Inferior parietal cortex (tissue), 1 donor: ENCODE measurements at regions not wholly inside any gene's neighbourhood (a gene's known extent, or its start where the extent isn't known, plus 50 kb on each side); places are given as distances from the start of the nearest gene placed in this dataset.
"Not testable (repeated sequence)": the region's sequence is repeated elsewhere in the genome, so short reads cannot be mapped to it uniquely, and the experiment has no call there.

Experiments
- DNase-seq: peaks from one replicate; pipeline ENCODE4 v3.0.0-alpha.2; 2016; ENCODE audit errors: extremely low spot score

DNA sequence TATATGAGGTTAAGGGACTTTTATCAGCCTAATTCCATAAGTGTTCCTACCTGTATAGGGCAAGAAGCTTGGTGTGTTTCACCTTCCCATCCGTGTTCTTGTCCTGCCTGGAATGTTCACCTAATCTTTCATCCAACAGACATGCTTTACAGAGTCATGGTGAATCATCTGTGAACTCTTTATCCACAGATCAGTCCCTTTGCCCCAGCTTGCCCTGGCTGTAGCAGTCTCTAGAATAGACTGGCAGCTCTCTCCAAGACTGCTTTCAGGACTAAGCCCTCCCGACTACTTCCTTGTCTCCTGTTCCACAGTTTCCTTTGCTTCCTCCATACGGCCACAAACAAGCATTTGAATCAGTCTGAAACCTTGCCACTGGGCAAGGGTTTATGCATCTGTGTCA, 177.9 kb upstream of the IL15 start:
- no peak for DNase-seq

DNA sequence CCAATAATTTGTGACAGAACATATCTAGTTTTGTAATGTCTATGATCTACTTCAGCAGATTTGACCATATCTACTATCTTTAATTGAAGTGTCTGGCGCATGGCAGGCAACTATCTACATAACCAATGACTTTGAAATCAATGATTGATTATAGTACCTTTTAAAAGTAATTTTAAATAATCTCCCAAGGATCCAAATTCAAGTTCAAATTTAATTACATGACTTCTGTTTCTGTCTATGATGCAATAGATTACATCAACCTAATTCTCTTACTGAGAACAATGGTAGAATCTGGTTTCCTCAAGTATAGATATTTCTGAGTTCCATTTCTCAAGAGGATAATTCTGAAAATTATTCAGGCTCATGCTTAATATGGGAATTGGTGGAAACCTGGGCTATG, 177.4 kb upstream of the IL15 start:
- no peak for DNase-seq

DNA sequence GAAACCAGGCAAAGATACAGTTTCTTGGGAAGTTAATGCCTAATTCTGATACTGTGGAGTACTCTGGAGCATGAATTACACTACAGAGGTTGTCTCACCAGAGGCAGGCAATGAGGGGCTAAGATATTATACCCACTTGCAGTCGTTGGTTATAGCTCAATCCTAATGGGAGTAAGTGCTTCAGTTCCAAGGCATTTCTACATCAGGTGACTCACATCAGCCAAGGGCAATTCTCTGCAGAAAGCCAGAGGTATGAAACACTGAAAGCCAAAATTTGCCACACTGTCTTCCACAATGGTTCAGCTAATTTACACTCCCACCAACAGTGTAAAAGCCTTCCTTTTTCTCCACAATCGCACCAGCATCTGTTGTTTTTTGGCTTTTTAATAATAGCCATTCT, 174.0 kb upstream of the IL15 start:
- no peak for DNase-seq

GRCh38 chr4:141463678-141464077, 172.7 kb upstream of the IL15 start:
- DNase-seq = no peak

GRCh38 chr4:141464366-141464765, 172.0 kb upstream of the IL15 start:
- DNase-seq = no peak

DNA sequence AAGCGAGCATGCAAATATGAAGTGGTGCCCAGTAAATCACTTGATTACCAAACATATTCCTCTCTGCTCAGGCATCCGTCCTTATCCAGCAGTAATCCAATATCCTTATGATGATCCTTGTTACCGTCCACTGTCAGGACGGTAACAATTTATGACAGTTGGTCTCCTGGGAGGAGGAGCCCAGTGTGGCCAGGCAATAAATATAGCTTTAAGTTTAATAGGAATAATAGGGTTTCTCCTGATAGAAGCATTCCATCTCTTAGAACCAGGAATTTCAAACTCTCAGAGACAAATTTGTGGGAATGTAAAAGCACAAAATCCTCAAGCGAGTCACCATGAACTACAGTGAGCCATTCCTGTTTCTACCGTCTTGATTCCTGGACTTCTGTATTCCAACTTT, 171.2 kb upstream of the IL15 start:
- DNase-seq = no peak

- DNase-seq = no peak
Observed at GRCh38 chr4:141467225-141467624, 169.2 kb upstream of the IL15 start.

DNA sequence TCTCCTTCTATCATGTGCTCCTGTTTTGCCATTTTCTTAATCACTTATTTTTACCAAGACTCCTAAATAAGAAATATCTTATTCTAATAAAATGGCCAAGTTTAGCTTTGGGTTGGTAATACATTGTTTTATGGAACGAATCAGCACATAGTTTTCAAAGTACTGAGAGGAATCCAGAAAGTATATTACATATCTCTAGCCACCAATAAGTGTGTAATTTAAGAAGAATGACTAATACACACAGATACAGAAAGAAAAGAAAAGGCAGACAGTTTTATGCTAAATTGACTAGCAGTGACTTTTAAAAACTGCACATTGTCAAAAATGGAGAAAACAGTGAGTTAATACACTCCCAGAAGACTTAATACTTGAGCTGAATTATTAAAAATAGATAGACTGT, 167.0 kb upstream of the IL15 start:
- DNase-seq = no peak

DNA sequence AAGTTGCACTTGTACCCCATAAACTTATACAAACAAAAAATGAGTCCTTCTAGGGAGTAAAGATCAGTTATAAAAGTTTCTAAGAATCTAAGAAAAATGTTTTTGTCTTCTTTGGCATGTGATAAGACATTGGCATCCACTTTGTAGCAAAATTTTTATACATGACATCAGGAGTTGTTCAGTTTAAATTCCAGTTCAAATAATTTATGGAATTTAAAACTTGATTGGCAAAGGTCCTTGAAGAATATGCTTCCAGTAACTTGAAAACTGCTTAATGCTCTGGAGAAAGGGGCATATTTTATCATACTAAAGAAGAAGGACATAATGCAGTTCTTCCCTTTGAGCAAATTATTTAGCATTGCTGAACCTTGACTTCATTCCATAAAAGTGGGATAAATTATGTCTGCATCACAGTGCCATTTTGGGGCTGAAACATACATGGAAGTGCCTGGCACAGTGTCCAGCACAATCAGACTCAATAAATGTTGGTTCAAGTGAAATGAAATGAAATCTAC, 163.3 kb upstream of the IL15 start:
- no peak for DNase-seq

DNA sequence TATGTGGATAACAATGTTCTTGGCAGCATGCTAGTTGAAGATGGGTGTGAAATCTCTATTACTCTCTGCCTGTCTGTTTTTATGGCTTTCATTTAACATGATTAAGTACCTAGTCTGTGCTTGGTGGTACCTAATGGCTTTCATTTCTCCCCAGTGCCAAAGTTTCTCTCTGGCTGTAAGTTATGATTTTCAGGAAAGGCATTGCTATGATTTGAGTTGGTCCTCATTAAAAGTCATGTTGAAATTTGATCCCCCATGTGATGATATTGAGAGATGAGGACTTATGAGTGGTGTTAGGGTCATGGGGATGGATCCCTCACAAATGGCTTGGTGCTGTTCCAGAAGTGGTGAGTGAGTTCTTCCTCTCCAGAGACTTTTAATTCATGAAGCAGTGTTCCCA, 162.4 kb upstream of the IL15 start:
- DNase-seq = no peak

DNA sequence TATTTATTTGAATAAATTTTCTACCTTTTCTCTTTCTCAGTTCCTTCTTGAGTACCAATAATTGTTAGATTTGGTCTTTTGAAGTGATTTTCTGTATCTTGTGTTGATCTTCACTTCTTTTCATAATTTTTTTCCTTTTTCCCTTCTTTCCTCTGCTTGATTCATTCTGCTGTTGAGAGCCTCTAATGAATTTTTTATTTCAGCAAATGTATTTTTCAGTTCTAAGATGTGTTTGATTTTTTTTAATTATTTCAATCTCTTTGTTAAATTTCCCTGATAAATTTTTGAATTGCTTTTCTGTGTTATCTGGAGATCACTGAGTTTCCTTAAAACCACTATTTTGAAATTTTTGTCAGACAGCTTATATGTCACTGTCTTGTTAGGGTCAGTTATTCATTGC, 155.4 kb upstream of the IL15 start:
- no peak for DNase-seq

- DNase-seq = not testable (repeated sequence)
Observed at GRCh38 chr4:141484298-141484697, 152.1 kb upstream of the IL15 start.

DNA sequence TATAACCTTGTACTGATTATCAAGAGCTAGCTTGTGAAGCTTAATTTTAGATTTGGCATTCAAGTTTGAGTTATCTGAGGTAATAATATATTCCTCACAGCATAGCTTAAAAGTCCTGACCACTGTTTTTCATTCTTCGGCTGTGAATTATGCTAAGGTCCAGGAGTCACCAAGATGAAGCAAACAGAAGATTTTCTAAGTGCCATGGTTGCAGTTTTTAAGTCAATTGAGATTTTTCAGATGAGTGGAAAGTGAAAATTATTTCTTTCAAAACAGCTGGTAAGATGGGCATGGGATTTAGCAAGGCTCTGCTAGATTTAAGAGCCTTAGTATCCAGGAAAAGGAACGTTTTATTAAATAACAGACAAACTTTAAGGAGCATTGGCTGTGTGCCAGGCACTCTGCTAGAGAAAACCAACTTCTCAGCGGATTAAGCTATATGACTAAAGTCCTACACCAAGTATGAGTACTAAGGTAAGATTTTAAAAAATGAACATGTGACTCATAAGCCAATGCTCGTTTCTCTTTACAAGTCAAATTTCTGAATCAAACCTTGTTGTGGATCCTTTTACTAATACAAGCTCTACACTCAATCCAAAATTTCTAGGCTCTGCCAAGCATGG, 149.9 kb upstream of the IL15 start:
- no peak for DNase-seq

- no peak for DNase-seq
Observed at GRCh38 chr4:141497627-141498026, 138.8 kb upstream of the IL15 start.

GRCh38 chr4:141499261-141499853, 137.0 kb upstream of the IL15 start:
- no peak for DNase-seq

GRCh38 chr4:141501395-141501794, 135.0 kb upstream of the IL15 start:
- DNase-seq = no peak

DNA sequence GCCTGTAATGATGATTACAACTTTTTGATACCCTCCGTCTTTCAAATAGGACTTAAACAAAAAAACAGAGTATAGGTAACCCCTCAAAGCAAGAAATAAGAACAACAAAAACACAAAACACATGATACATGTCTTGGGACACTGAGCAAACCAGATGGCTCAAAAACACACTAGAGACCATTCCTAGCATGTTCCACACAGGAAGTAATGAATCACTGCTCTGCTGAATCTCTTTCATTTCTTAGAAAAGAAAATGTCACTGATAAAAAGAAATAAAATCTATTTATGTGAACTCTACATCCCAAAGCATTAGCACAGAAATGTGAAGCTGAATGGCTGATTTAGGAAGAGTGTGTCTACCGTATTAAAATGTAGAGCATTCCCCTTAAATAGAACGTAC, 134.5 kb upstream of the IL15 start:
- DNase-seq = no peak

DNA sequence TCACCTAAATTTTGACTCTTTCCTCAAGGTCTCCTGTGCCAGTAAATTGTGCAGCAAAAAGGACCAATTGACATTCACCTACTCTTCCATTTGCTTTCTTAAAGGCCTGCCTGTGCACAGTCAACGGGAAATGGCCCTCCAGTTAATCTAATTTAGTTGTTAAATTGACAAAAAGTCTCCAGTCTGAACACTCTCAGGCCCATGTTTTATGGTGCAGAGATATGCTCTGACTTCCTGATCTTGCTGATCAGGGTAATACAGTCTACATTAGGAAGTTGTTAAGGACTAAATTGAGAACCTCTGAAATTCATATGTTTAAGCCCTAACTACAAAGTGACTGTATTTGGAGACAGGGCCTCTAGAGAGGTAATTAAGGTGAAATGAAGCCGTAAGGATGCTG, 133.6 kb upstream of the IL15 start:
- no peak for DNase-seq

- no peak for DNase-seq
Observed at GRCh38 chr4:141503260-141503659, 133.1 kb upstream of the IL15 start.

DNA sequence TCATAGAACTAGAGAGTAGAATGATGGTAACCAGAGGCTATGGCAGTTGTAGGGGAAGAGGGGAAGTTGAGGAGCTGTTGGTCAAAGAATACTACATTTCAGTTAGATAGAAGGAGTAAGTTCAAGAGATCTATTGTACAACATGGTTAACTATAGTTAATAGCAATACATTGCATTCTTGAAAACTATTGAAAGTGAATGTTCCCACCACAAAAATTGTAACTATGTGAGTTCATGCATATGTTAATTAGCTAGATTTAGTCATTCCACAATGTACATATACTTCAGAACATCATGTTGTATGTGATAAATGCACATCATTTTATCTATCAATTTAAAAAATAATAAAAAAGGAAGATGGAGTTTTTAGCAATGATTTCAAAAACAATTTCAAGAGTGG, 125.3 kb upstream of the IL15 start:
- no peak for DNase-seq

DNA sequence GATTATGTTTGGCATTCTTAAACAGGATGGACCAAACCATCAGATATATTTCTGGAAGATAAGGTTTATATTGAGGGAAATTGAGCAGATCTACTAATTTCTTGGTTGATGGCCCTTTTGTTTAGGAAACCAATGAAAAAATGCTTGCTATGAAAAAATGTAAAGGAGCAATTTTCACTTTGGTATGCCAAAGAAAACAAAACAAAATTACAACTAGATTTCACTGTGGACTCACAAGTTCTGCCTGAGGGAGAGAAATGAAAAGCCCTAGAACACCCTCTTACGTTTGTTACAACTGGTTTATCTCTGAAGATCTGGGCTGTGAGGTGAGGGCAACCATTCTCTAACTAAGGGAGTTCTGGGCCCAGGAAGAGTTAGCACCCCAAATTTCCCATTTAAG, 122.5 kb upstream of the IL15 start:
- no peak for DNase-seq

DNA sequence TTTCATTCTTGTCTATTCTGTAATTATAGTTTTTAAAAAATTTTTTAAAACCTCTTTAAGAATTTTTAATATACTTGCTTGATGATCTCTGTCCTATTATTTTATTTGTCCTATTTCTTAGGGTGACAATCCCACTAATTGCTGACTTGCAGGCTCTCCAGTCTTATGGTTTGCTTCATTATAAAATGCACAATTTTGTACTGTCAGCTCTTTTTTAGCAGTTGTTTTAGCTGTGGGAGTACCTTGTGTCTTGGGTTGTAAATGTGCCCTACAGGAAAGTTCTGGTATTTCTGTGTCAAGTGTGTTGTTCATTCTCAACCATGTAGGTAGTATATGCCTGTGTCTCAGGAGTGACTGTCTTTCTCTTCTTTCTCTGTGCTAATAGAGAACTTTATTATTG, 118.2 kb upstream of the IL15 start:
- DNase-seq = no peak

DNA sequence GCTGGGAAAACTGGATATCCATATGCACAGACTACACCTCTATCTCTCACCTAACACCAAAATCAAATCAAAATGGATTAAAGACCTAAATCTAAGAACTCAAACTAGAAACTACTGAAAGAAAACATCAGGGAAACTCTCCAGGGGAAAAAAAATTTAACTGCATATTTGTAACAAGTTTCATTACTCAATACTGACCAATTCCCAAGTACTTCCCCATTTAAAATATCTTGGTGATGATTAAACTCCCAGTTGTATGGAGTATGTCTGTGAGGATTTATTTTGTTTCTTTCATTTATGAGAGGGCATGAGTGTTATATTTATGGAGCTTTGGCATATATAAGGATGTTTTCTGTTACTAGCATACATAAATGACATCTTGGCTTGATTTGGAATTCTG, 112.3 kb upstream of the IL15 start:
- no peak for DNase-seq

DNA sequence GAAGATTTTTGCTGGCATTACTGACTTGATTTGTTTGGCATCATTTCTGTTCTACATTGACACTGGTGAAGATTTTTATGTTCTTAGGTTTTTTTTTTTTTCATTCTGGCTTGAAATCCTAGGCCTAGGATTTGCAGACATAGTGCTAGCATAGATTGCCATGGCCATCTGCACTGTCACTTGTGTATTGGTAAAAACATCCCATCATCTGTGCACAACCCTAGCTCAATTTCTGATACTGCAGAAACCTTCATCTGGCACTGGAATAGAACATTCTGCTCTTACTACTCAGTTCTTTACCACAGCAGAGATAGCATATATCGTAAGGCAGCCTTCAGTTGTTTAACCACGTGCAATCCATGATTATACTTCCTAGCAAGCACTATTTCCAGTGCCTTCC, 111.5 kb upstream of the IL15 start:
- no peak for DNase-seq
